ENCODE measurements at regions not wholly inside any gene's neighbourhood (a gene's known extent, or its start where the extent isn't known, plus 50 kb on each side); places are given as distances from the start of the nearest gene placed in this dataset.

- DNase-seq (no peak), ATAC-seq (no peak)
- Histone ChIP-seq H3K36me3 (no peaks in the 10 kb centered on the region), H3K9me3 (no peaks in the 10 kb centered on the region), H3K27me3 (no peaks in the 10 kb centered on the region), H3K4me3 (no peak overlapping the region), H3K27ac (no peak overlapping the region), H3K4me1 (peaks cover 0 to 16% (median 0%) of the 10 kb centered on the region in 12 donors)
- intact Hi-C loops (cut with DNase I): no loop called here
- TF ChIP-seq CTCF (IDR thresholded peaks at IDR 0.05) (no peak), POLR2A (IDR thresholded peaks at IDR 0.05) (no peak)
- 85 to 90% (median 89%) methylated on average over 6 of the region's 6 CpGs for WGBS, 4 donors
These were observed 212.2 kb upstream of the ATP2B1 start for GRCh38 chr12:89920866-89921265.

GRCh38 chr12:89919241-89919906 is 210.7 kb upstream of the ATP2B1 start:
- Histone ChIP-seq H3K27ac (no peak overlapping the region), H3K4me3 (no peak overlapping the region), H3K36me3 (no peaks in the 10 kb centered on the region), H3K27me3 (no peaks in the 10 kb centered on the region), H3K4me1 (peaks cover 0 to 9% (median 0%) of the 10 kb centered on the region in 12 donors), H3K9me3 (no peaks in the 10 kb centered on the region)
- intact Hi-C loops (cut with DNase I): no loop called here
- 95 to 98% (median 98%) methylated on average over 26 of the region's 26 CpGs for WGBS, 4 donors
- no peak for DNase-seq
- TF ChIP-seq CTCF (IDR thresholded peaks at IDR 0.05) (no peak), POLR2A (IDR thresholded peaks at IDR 0.05) (no peak)
- ATAC-seq: no peak

- Histone ChIP-seq H3K36me3 (no peaks in the 10 kb centered on the region), H3K4me1 (no peaks in the 10 kb centered on the region), H3K27me3 (no peaks in the 10 kb centered on the region), H3K9me3 (no peaks in the 10 kb centered on the region), H3K4me3 (no peak overlapping the region), H3K27ac (no peak overlapping the region)
- DNase-seq: no peak
- intact Hi-C loops (cut with DNase I): no loop called here
- TF ChIP-seq POLR2A (IDR thresholded peaks at IDR 0.05) (no peak), CTCF (IDR thresholded peaks at IDR 0.05) (no peak)
- ATAC-seq: no peak
- 82 to 95% (median 85%) methylated on average over 5 of the region's 5 CpGs for WGBS, 4 donors
These were observed 209.7 kb upstream of the ATP2B1 start for GRCh38 chr12:89918172-89918846.

GRCh38 chr12:89909753-89910152 is 201.1 kb upstream of the ATP2B1 start:
- 86 to 93% (median 88%) methylated on average over 5 of the region's 5 CpGs for WGBS, 4 donors
- Histone ChIP-seq H3K9me3 (peaks cover 0 to 22% (median 2%) of the 10 kb centered on the region in 12 donors), H3K27me3 (no peaks in the 10 kb centered on the region), H3K36me3 (no peaks in the 10 kb centered on the region), H3K4me3 (no peak overlapping the region), H3K27ac (no peak overlapping the region), H3K4me1 (no peaks in the 10 kb centered on the region)
- ATAC-seq: no peak
- intact Hi-C loops (cut with DNase I): no loop called here
- TF ChIP-seq POLR2A (IDR thresholded peaks at IDR 0.05): no peak
- no peak for TF ChIP-seq CTCF (IDR thresholded peaks at IDR 0.05)
- no peak for DNase-seq

All from heart left ventricle (tissue), 16 donors.